Liver (tissue), 3 donors: ENCODE measurements at regions not wholly inside any gene's neighbourhood (a gene's known extent, or its start where the extent isn't known, plus 50 kb on each side); places are given as distances from the start of the nearest gene placed in this dataset.

Source experiments
- CTCF ChIP-seq: fragments of 150-350 bp; IDR thresholded peaks from 2 replicates; pipeline ENCODE4 v1.5.1; 2017; ENCODE audit warnings: improper control_type of control experiment, low read depth, low read length; ENCODE audit not compliant: missing input control
- FOXA1 ChIP-seq: IDR thresholded peaks from 2 replicates; pipeline ENCODE4 v1.6.1; 2016; ENCODE audit warnings: antibody characterized with exemption
- GABPA ChIP-seq, 2 donors: IDR thresholded peaks in 1 of 2; conservative IDR thresholded peaks in 1 of 2; 2 replicates each; pipeline ENCODE4 v1.6.1; 2016; ENCODE audit warnings: antibody characterized with exemption in 2 of 2, mild to moderate bottlenecking in 1 of 2, moderate library complexity in 1 of 2
- RAD21 ChIP-seq, 2 donors: IDR thresholded peaks; 2 replicates each; pipeline ENCODE4 v1.6.1; 2016; ENCODE audit warnings: antibody characterized with exemption in 2 of 2, mild to moderate bottlenecking in 2 of 2
- SP1 ChIP-seq: IDR thresholded peaks from 2 replicates; pipeline ENCODE4 v1.6.1; 2018; ENCODE audit warnings: antibody characterized with exemption, mild to moderate bottlenecking
- donor health status: healthy.
- donor health status: healthy.

DNA sequence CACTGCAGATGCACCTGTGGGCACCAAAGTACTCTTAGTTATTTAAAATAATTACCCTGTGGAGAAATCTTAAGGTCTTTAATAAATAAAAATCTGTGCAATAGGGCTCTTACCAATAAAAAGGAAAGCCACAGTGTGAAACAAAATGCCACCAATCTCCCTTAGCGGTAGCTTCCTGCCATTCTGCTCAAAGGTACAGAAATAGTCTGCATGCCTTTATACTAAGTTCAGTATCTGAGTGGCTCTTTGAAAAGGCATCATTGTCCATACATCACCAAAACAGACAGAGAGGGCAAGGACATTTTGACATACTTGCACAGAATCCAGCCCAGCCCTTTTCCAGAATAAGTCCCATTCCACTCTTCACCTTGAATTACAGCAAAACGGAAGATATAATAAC lies 161.0 kb downstream of the KLF12 start:
- TF ChIP-seq SP1 (no peak), CTCF (no peak), FOXA1 (no peak), GABPA (IDR thresholded peaks at IDR 0.05 in 1 of 2, conservative IDR thresholded peaks at IDR 0.05 in 1 of 2) (no peak), RAD21 (IDR thresholded peaks at IDR 0.05) (no peak)
